K562 (cell line): ENCODE measurements at regions not wholly inside any gene's neighbourhood (a gene's known extent, or its start where the extent isn't known, plus 50 kb on each side); places are given as distances from the start of the nearest gene placed in this dataset.

Experiments used
- ATAC-seq: fragments of 200-7000 bp; cut with Tn5 transposase; 3 replicates; pipeline ENCODE4 v1.9.1; 2020; ENCODE audit warnings: moderate library complexity
- BruUV-seq: library from RNA; stranded (reverse); fragments of 400-500 nt; replicated peaks from 2 replicates; lab custom pipeline; 2021; lab: Mats Ljungman, UMichigan
- CTCF ChIA-PET: fragments of 300-600 bp; formaldehyde crosslinking; extraction: SDS; loops from one replicate; lab custom pipeline; 2021; ENCODE audit warnings: low intra/inter-chr PET ratio; lab: Yijun Ruan, JAX
- POLR2A ChIA-PET: fragments of 300-600, 350-650 bp; sonication (Branson Sonifier 250); formaldehyde crosslinking; extraction: SDS; loops from one replicate; lab custom pipeline; 2021; ENCODE audit warnings: antibody characterized with exemption, inconsistent platforms; lab: Yijun Ruan, JAX
- DNase-seq, 4 experiments: peaks; one replicate each; pipeline versions ENCODE4 v3.0.0 to v3.0.0-alpha.2; 2011 to 2018; ENCODE audit warnings: low spot score in 3 of 4, mixed read lengths in 3 of 4; ENCODE audit errors: extremely low read depth in 1 of 4
- FAIRE-seq: peaks from 2 replicates; lab custom pipeline; 2011; peaks lifted over from hg19 to GRCh38; lab: Jason Lieb, UNC
- H2AFZ ChIP-seq: 2 replicates; pipeline ENCODE4 v1.6.0; 2011; ENCODE audit warnings: low read depth, low read length, control low read depth, inconsistent platforms
- H3K27ac ChIP-seq: fragments of 200-600 bp; 3 replicates; pipeline ENCODE4 v1.8.0; 2011; ENCODE audit warnings: low read depth, mild to moderate bottlenecking, control low read depth, inconsistent platforms, low read length, moderate library complexity, mixed read lengths; ENCODE audit errors: extremely low read depth
- H3K27me3 ChIP-seq, 2 experiments: fragments of 300-600 bp in 1 of 2; 2 replicates in 1 of 2; 3 replicates in 1 of 2; pipeline versions ENCODE4 v1.6.0 to v1.8.0; 2011; ENCODE audit warnings: inconsistent platforms in 2 of 2, low read length in 2 of 2, mild to moderate bottlenecking in 1 of 2, mixed read lengths in 1 of 2, moderate library complexity in 1 of 2; ENCODE audit not compliant: control insufficient read depth in 2 of 2, insufficient read depth in 2 of 2
- H3K36me3 ChIP-seq: fragments of 300-600 bp; 3 replicates; pipeline ENCODE4 v1.8.0; 2011; ENCODE audit warnings: mild to moderate bottlenecking, low read length, inconsistent platforms; ENCODE audit not compliant: control insufficient read depth, insufficient read depth
- H3K4me1 ChIP-seq, 2 experiments: fragments of 200-600 bp in 1 of 2; replicated peaks in 1 of 2; 2 replicates in 1 of 2; 3 replicates in 1 of 2; pipeline versions ENCODE4 v1.5.1 to v1.8.0; 2011; ENCODE audit warnings: inconsistent platforms in 2 of 2, low read length in 2 of 2, mild to moderate bottlenecking in 1 of 2, mixed read lengths in 1 of 2, moderate library complexity in 1 of 2; ENCODE audit not compliant: control insufficient read depth in 2 of 2, insufficient read depth in 2 of 2
- H3K4me2 ChIP-seq: 2 replicates; pipeline ENCODE4 v1.6.1; 2011; ENCODE audit warnings: low read length, control low read depth, inconsistent platforms, mixed read lengths; ENCODE audit not compliant: insufficient read depth
- H3K4me3 ChIP-seq: fragments of 200-600 bp; sonication (generic), shearing (Covaris generic); 2 replicates; pipeline ENCODE4 v1.5.1; 2016; ENCODE audit warnings: control low read depth, inconsistent platforms
- H3K79me2 ChIP-seq: fragments of 200-600 bp; 3 replicates; pipeline ENCODE4 v1.8.0; 2011; ENCODE audit warnings: low read length, inconsistent platforms; ENCODE audit not compliant: control insufficient read depth, insufficient read depth
- H3K9ac ChIP-seq, 2 experiments: 2 replicates each; pipeline versions ENCODE4 v1.6.0 to v1.6.1; 2011; ENCODE audit warnings: low read depth in 2 of 2, low read length in 2 of 2, control low read depth in 1 of 2, inconsistent platforms in 1 of 2, mild to moderate bottlenecking in 1 of 2, mixed read lengths in 1 of 2; ENCODE audit not compliant: insufficient read depth in 1 of 2
- H3K9me1 ChIP-seq: one replicate; pipeline ENCODE4 v1.6.0; 2011; ENCODE audit warnings: inconsistent platforms, mild to moderate bottlenecking, low read length, moderate library complexity; ENCODE audit not compliant: control insufficient read depth, insufficient read depth
- H3K9me3 ChIP-seq: replicated peaks from 2 replicates; pipeline ENCODE4 v1.5.1; 2011; ENCODE audit warnings: low read depth, low read length, inconsistent platforms; ENCODE audit not compliant: control insufficient read depth, insufficient read depth
- H4K20me1 ChIP-seq: replicated peaks from 2 replicates; pipeline ENCODE4 v1.6.1; 2011; ENCODE audit warnings: low read length, inconsistent platforms, mixed read lengths; ENCODE audit not compliant: control insufficient read depth, insufficient read depth
- CTCFL ChIP-seq: IDR thresholded peaks from 2 replicates; pipeline ENCODE4 v1.6.1; 2011; ENCODE audit warnings: borderline replicate concordance, low read depth, mild to moderate bottlenecking, moderate library complexity, low read length; ENCODE audit not compliant: insufficient read depth, poor library complexity, severe bottlenecking
- TCF7L2 ChIP-seq: fragments of 150-350 bp; IDR thresholded peaks from 2 replicates; pipeline ENCODE4 v1.6.1; 2016; ENCODE audit warnings: low read depth, mild to moderate bottlenecking, low read length, moderate library complexity
- TSHZ1 ChIP-seq: fragments of 250-450 bp; sonication (Bioruptor Pico); IDR thresholded peaks from 2 replicates; pipeline ENCODE4 v1.4.0; 2020; ENCODE audit warnings: mild to moderate bottlenecking, moderate library complexity
- ZNF592 ChIP-seq: fragments of 450-650 bp; IDR thresholded peaks from 2 replicates; pipeline ENCODE4 v1.6.1; 2017; ENCODE audit warnings: antibody characterized with exemption, mild to moderate bottlenecking
- WGBS: fragments of 100-300 bp; shearing (Covaris generic); methylation state at CpG from one replicate; pipeline ENCODE4 v1.1.6; 2016; ENCODE audit warnings: low coverage, mixed read lengths; ENCODE audit not compliant: insufficient coverage; ENCODE audit errors: missing lambda C conversion rate; 5-methylcytosine and 5-hydroxymethylcytosine counted together
- in situ Hi-C: fragments of 300-500 bp; cut with MboI; formaldehyde crosslinking; loops from 4 replicates; pipeline ENCODE4 v1.15.0; 2018; ENCODE audit warnings: inconsistent platforms, mixed read lengths
- intact Hi-C: fragments of 100-400 bp; cut with micrococcal nuclease; formaldehyde crosslinking; loops from 2 replicates; pipeline ENCODE4 v1.14.2; 2022
- TF ChIP-seq, protein P1 (sequence below): fragments of 200-800 bp; sonication (Bioruptor generic); IDR thresholded peaks from 2 replicates; pipeline ENCODE4 v1.6.1; 2017; ENCODE audit warnings: missing genetic modification characterization, missing compliant biosample characterization
- TF ChIP-seq, protein P2 (sequence below): fragments of 450-650 bp; formaldehyde crosslinking; IDR thresholded peaks from 2 replicates; pipeline ENCODE4 v1.4.0; 2022; ENCODE audit warnings: mild to moderate bottlenecking, moderate library complexity
- TF ChIP-seq, protein P3 (sequence below), 2 experiments: fragments of 450-650 bp; IDR thresholded peaks; 2 replicates each; pipeline ENCODE4 v1.6.1; 2016

DNA sequence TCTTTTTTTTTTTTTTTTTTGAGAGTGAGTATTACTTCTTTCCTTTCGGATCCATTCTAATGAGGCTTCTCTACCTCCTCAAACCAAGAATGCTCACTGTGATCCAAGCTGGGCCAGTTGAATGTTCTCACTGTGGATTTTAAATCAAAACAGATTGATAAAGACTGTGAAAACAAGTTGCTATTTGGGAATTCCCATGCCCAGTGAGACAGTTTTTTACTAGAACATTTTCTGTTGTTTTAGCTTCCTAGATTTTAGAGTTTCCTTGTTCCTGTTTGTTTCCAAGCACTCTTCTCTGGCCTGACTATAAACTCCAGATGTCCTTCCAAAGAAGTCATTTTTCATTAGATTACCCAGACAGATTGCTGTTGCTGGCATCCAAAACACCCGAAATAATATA is 60.1 kb upstream of the GALNT15 start:
- Histone ChIP-seq H3K4me3 (no peak overlapping the region), H3K36me3 (no peaks in the 10 kb centered on the region), H3K9me3 (no peaks in the 10 kb centered on the region), H3K27me3 (no peaks in the 10 kb centered on the region; a peak in 1 of 5 replicates), H3K4me1 (no peaks in the 10 kb centered on the region), H3K4me2 (no peak overlapping the region), H3K9me1 (no peaks in the 10 kb centered on the region), H3K27ac (no peak overlapping the region), H3K9ac (no peak overlapping the region), H2AFZ (no peak overlapping the region), H3K79me2 (no peaks in the 10 kb centered on the region), H4K20me1 (no peaks in the 10 kb centered on the region)
- intact Hi-C loops (no loop called here), in situ Hi-C loops (no loop called here)
- ChIA-PET POLR2A (no interaction called here), CTCF (no interaction called here)
- ATAC-seq (no peak), DNase-seq (no peak), FAIRE-seq (no peak)
- BruUV-seq: no TSS peak
- 0% methylated on average over 2 of the region's 2 CpGs for WGBS
- TF ChIP-seq ZNF592: no peak
- no peak for TF ChIP-seq TCF7L2
- TF ChIP-seq, protein P1, sequence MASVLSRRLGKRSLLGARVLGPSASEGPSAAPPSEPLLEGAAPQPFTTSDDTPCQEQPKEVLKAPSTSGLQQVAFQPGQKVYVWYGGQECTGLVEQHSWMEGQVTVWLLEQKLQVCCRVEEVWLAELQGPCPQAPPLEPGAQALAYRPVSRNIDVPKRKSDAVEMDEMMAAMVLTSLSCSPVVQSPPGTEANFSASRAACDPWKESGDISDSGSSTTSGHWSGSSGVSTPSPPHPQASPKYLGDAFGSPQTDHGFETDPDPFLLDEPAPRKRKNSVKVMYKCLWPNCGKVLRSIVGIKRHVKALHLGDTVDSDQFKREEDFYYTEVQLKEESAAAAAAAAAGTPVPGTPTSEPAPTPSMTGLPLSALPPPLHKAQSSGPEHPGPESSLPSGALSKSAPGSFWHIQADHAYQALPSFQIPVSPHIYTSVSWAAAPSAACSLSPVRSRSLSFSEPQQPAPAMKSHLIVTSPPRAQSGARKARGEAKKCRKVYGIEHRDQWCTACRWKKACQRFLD: no peak
- TF ChIP-seq, protein P2, sequence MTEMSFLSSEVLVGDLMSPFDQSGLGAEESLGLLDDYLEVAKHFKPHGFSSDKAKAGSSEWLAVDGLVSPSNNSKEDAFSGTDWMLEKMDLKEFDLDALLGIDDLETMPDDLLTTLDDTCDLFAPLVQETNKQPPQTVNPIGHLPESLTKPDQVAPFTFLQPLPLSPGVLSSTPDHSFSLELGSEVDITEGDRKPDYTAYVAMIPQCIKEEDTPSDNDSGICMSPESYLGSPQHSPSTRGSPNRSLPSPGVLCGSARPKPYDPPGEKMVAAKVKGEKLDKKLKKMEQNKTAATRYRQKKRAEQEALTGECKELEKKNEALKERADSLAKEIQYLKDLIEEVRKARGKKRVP: no peak
- TF ChIP-seq, protein P3, sequence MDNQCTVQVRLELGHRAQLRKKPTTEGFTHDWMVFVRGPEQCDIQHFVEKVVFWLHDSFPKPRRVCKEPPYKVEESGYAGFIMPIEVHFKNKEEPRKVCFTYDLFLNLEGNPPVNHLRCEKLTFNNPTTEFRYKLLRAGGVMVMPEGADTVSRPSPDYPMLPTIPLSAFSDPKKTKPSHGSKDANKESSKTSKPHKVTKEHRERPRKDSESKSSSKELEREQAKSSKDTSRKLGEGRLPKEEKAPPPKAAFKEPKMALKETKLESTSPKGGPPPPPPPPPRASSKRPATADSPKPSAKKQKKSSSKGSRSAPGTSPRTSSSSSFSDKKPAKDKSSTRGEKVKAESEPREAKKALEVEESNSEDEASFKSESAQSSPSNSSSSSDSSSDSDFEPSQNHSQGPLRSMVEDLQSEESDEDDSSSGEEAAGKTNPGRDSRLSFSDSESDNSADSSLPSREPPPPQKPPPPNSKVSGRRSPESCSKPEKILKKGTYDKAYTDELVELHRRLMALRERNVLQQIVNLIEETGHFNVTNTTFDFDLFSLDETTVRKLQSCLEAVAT (IDR thresholded peaks at IDR 0.05): no peak
- TF ChIP-seq CTCFL: no peak
- no peak for TF ChIP-seq TSHZ1
